Stimulated activated CD8-positive, alpha-beta memory T cell treated with anti-CD3 and anti-CD28 coated beads, Interleukin-7, amount 100 ng/mL, for 4 hours (primary cell): ENCODE measurements at regions not wholly inside any gene's neighbourhood (a gene's known extent, or its start where the extent isn't known, plus 50 kb on each side); places are given as distances from the start of the nearest gene placed in this dataset.

Experiments used
- DNase-seq, 2 donors: peaks; one replicate each; pipeline ENCODE4 v3.0.0-alpha.2; 2020; ENCODE audit warnings: low read depth in 2 of 2

DNA sequence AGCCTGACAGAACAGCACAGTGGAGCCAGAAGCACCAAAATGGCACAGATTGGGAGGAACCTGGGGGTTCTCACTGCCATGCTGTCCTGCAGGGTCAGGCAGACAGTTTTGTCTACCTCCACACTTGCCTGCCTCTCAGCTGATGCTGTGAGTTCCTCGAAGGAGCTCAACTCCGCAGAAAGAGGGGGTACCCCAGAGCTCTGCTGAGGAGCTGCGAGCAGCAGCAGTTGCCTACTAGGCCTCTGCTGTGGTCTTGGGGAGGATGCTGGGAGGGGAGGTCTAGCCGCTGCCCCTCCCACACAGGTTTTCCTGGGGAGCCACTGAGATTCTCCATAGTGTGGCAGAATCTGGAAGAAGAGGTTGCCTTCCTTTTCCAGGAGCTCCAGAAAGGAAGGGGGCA lies 192.5 kb downstream of the FOXD2 start:
- DNase-seq: no peak

DNA sequence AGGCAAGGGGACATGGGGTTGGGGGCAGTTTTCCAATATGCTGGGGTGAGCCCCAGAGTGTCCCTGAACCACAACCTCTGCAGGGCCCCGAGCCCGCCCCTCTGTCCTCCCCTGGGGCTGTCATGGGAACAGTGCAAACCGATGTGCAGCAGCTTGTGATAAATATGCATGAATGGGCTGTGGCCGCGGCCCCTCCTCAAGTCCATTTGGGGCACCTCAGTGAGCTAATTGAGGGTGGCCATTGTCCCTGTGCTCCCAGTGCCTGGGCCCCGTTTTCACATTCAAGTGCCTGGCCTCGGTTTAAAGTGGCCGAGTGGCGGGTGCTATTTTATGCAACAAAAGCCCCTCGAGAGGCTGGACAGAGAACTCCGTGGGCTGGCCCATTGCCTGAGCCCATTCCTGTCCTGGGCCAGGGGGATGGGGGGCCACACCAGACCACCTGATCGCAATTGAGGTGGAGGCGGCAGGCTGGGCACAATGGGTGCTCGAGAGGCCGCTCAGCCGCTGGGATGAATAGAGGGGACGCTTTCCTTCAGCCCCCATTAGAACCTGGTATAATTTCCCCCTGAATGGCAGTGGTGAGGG lies 193.7 kb downstream of the FOXD2 start:
- DNase-seq: no peak

DNA sequence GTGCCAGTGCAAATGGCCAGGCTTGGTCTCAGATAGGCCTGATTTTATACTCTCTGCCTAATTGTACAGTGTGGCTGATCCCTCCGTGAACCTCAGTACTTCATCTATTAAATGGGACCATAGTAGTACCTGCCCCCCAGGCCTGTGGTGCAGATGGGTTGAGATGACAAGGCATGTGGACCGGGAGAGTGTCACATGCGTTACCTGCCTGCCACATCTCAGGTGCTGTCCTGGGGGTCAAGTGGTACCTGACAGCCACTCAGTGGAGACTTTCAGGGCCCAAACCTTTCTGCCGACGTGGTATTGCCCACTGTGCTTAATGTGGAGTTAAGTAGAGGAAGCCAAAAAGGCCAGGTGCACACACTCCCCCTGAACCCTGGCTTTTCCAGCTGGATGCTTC lies 197.3 kb downstream of the FOXD2 start:
- DNase-seq: no peak

DNA sequence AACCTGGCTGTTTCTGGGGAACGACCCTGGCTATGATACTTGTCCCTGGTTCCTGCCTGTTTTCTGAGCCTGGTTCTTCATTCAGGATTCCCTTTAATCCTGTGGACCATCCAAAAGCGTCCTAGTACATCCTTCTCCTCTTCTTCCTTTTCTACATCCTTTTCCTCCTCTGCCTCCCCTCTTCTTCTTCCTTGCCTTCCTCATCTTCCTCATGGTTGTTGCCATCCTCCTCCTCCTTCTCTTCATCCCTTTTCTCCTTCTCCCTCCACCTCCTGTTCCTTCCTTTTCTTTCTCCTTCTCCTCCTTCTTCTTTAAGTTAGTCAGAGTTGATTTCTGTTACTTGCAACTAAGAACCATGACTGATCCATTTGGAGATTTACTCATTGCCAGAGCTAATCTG lies 197.8 kb downstream of the FOXD2 start:
- DNase-seq: no peak

DNA sequence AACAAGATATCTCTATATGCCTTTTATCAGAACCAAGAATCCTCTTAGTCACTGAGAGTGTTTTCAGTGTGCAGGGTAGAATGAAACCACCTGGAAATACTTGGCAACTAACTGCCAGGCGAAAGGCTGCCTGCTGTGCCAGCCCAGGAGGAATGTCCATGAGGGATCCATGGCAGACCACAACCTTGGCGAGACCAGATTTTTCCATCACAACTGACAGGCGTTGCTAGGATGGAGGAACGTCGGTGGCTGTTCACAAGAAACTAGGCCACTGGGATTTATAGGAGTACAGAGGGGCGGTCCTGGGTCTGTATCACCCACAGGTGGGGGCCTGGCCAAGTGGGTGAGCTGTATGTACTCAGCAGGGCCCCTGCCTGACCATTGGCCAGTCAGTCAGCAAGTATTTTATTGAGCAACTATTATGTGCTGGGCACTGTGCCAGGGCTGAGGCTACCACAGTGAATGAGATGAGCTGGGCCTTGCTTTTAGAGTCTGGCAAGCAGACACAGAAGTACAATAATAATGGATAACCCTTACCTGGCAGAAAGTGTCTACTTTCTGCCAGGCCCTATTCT lies 199.4 kb downstream of the FOXD2 start:
- no peak for DNase-seq

DNA sequence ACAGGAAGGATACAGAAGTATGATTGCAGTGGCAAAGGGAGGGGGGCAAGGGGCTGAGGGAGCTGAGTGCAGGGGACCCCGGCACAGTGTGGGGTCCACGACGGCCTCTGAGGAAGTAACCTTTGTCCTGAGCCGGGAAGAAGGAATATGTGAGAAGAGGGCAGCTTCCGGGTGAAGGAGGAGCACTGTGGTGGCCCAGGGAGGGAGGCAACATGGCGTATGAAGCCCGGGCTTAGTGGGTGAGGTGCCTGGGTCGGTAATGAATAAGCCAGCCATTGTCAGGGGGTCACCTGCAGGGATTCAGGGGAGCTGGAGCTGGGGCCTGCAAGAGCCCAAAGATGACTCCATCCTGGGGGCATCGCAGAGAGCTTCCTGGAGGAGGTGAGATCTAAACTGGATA lies 200.4 kb downstream of the FOXD2 start:
- DNase-seq: no peak

DNA sequence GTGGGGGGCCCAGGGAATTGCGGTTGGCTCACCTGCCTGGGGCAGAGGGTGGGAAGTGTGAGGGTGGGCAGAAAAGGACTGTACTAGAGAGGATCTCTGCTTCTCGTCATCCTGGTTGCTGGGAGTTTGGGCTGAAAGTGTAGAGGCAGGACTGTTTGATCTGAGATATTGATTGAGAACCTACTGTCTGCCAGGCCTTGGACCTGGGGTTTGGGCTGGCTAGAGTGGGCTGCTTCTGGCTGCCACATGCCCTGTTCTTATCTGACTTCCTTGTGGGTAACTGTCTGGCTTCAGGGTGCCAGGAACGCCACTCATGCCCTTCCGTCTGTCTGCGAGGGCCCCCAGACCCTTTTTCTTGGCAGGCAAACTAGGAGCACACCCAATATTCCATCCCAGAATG lies 200.9 kb downstream of the FOXD2 start:
- DNase-seq: no peak

DNA sequence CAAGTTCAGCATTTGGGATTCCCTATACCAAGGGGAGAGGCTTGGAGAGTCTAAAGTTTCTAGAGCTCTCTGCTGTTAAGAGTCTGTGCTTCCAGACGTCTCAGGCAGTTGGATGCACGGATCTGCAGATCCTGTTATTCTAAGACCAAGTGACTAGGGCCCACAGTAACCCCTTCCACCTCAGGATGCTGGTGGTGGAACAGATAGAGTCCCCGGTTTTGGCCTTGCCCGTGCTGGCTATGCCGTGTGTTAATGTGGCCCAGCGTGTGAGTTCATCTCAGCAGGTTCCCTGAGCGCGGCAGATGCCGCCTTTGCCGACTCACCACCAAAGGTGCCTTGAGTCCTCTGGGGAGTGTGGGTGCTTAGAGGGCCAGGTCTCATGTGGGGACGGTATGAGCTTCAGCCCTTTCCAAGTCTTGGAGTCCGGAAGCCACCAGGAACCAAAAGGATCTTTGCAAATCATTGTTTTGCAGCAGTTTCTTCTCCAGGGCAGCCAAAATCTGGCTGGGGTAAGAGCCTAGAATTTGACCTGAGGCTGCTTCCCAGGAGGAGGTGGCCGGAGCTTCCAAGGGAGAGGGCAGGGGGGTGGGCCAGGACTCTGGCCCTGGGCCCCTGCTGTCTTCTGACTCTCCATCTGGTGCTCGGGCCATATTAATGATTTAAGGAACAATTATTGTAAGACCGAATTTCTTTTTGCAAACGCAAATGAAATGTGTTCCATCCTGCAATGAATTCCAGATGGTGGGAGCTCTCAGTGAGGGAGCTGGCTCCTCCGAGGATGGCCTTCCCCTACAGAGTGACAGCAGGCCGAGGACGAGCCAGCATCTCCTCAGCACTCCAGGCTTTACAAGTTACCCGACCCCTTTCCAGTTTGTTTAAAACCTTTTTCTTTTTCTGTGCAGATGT lies 205.7 kb downstream of the FOXD2 start:
- DNase-seq: no peak

DNA sequence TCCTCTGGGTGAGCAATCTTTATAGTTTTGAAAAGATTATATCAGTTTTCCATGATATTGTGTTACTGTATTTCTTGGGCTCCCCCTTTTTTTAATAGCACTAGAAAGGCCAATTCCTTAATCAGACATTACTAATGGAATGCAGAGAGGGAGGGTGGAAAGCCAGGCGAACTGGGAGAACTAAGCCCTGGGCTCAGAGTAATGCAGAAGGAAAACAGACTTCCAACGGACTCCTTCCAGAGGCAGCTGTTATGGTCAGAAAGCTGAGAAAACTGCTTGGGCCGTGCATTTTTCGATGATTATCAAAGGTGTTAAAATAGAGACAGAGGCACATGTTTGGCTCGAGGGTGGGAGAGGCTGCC lies 206.3 kb downstream of the FOXD2 start:
- DNase-seq: no peak

DNA sequence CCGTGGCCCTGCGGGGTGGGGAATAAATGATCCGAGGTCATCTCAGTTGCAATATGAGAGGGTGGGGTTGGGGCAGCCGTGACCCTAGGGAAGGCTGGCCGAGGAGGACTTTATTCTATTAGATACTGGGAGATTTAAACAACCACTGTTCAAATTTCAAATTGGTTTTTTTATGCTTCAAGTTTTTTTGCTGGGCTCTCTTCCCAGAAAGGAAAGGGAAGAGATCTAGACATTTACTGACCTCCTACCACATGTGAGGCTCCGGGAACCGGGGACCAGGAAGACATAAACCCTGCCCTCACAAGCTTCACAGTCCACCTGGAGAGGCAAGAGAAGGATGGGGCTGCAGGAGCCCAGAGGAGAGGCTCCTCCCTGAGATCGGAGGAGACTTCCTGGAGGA lies 207.3 kb downstream of the FOXD2 start:
- no peak for DNase-seq

DNA sequence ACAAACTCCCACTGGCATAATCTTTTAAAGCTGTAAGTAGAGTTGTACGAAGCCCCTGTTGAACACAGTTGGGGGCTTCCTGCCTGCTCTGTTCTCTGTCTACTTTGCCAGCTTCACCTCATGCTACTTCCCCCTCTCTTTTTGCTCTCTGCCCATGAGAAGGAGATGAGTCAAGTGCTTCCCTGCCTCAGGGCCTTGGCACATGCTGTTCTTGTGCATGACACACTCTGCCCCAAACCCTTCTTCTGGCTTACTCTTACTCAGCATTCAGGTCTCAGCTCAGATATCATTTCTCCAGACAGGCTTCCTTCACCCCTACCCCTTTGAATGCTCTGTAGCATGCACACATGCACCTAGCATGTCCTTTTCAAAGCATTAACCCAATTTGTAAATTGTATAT lies 208.8 kb downstream of the FOXD2 start:
- DNase-seq: no peak

DNA sequence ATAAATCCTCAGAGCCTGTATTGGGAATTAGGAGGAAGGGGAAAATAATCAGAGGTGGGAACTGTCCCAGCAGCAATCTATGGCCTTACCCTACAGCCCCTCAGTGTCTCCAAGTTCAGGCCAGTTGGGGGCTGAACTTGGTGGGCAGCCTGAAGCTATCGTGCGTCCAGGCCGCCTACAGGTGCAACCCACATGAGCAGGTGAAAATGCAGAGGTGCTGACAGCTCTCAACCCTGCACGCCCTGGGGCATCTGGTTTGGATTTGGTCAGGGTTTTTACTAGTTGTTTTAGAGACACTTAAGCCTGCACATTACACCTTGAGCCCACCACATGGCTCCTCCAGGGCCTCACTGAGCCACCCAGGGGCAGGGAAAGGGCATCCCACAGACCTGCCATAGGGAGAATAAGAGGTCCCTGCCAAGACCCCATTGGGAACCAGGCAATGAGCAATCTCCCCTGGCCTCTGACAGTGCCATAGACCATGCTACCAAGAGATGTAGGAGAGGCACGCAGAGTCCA lies 209.5 kb downstream of the FOXD2 start:
- no peak for DNase-seq

DNA sequence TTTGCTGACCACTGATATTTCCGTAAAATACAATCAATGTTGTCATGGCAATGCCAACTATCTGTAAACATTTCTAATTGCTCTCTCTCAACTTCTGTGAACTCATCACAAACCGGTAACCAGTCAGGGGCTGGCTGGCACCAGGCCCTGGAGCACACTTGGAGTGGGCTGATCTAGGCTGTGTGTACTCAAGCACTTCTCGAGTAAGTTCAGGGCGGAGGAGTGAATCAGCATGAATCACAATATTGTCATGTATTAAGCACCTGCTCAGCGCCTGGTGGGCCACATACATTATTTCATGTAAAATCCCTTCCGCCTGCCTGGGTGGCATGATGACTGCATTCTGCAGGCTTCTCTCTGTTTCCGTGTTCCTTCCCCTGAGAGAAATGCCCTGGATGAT lies 212.4 kb downstream of the FOXD2 start:
- DNase-seq: no peak

DNA sequence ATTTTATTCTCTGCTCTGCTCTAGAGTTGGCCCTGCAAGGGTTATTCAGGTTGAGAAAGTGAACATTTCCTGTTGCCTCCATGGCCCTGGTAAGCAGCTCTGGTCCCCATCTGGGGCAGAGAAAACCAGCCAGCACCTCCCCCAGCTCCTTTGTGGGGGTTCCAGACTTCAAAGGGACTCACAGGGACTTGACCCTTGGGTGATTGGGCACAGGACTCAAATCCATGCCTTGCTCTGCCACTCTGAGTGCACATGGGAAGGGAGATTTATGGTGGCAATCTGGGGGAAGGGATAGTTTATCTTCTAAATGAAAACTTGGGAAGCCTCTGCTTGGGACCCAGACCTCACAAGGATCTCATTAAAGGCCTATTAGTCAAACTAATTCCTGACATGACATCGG lies 212.8 kb downstream of the FOXD2 start:
- DNase-seq: no peak

DNA sequence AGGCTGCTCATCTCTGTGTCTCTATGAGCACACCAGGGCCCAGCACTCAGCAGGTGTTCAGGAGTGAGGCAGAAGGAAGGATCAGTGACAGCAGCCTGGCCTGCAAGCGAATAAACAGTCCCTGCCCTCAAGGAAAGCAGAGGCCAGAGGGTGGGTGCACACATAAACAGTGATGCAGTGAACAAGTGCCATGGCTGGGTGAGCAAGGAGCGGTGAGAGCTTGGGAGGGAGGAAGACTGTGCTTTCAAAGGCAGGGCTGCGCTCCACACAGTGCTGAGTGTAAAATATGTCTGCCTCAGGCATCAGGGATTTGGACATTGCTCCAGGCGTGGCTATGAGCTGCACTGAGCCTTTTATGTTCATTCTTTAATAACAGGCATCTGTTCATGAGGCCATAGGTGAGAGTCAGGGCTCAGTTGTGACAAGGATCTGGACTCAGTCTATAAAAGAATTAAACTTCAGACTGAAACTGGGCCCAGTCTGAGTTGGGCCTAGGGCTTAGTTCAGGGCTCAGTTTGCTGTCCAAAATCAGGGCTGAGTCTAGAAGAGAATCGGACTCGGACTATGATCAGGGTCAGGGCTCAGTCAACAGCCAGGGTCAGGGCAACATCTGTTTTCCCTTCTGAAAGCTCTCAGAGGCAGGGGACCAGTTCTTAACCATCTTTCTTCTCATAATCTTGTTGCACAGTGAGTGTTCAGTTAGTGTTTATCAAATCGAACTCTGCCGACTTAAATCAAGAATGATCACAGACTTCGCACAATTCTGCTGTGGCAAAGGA lies 213.7 kb downstream of the FOXD2 start:
- DNase-seq: no peak

DNA sequence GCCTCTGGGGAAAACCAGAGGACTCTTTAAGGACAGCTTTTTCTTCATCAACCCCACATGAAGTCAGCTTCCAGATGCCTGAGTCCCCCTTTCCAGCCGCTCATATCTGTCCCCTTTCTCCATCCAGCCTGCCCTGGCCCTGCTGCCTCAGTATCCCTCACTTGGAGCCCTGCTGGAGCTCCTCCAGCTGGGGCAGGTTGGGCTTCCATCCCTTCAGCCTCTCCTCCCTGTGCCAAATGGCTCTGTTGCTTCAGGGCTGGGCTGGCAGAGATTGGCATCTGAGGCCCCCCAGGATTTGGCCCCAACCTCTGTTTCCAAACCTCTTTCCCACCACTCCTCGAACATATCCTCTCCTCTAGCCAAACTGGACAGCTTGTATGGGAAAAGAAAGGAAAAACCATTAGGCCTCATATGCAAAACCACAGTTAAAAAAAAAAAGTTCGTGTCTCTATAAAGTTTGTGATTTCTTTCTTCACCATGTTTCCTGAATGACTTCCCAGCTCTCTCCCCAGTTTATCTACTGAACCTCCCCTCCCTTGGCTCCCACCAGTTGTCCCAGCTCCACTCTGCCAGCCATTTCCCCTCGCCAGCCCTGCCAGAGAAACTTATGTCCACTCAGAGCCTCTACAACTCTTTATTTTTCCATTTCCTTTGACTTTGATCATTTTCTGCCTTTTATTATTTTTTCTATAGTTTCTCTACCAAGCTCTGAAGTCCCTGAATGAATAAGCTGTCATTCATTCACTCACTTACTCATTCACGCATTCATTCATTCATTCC lies 217.9 kb downstream of the FOXD2 start:
- DNase-seq: no peak

DNA sequence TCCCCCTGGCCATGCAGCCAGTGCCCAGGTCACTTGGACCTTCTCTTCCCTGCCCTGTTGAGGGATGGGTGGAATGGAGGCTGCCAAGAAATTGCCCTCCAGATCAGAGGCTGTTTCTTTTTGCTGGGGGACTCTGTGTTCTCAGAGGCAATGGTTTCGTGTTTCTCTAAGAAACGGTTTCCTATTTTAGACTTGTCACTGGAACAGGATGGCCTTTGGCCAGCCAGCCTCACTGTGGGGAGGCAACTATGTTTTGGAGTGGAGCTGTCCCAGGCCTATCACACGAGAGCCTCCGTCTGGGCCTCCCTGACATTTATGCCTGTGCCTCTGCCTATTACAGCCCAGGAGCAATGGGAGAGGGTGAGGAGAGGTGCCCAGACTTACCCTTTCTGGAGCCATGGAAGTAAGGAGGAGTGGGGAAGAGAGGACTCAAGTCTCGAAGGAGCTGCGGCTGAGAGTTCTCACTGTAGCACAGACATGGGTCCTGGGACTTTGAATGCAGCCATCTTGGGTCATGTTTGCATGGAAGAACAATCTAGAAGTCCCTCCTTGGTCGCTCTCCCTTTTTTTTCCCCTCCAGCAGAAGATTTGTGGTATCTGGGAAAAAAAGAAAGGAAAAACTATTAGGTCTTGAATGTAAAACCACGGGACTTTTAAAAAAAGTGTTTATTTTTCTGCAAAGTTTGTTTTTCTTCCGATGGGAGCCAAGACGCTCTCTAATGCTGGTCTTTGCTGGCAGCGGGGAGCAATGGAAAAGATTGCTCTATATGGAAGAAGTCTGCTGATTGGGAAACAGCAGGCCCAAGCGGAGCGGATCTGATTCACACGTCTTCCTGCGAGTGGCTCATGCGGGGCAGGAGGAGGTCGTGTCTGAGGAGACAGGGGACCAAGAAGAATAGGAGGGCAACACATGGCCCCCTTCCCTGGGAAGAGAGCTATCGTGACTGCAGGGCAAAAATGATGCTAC lies 219.2 kb downstream of the FOXD2 start:
- no peak for DNase-seq

DNA sequence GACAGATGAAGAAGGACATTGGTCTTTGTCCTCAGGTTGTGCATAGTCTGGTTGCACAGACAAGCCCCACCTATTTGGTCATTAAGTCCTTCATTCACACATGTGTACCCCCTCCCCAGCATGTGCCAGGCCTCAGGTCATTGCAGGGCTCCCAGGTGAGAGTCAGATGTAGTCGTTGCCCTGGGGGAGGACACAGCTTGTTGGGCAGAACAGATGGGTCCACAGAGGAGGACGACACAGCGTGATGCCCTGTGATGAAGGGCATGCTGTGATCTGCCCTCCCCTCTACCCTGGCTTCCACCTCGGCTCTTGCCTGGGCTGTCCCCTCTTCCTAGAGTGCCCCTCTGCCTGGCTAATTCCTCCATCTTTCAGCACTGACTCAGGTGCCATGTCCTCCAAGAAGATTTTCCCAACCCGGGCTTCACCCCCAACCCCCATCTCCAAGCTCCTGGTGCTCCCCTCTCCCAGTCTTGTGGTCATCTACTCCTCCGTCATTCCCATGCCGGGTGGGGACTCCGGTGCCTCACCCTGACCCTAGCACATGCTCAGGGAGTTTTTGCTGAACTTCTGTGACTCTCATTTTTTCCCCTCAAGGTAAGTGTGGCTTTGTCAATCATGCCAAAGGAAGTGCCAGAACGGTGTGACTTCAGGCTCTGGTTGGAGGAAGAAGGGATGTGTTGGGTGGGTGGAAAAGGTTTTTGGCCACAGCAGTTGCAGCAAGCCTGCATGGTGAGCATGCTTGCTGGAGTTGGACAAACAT lies 220.5 kb downstream of the FOXD2 start:
- no peak for DNase-seq

DNA sequence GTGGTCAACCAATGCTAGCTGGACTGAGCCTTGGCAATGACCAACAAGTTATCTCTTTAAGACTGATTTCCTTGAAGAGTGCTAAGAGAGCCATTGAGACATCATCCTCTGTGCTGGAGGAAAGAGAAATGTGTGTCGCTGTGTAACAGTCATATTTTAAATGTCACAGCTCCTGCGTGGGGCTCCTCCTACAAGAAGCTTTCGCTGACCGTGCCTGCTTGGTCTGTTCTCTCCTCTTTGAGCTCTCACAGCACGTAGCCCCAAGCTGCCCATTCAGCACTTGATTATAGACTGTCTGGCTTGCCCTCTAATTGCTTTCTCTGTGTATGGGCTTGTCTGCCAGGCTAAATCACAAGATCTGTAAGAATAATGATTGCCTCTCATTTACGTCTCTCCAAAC lies 221.3 kb downstream of the FOXD2 start:
- no peak for DNase-seq

DNA sequence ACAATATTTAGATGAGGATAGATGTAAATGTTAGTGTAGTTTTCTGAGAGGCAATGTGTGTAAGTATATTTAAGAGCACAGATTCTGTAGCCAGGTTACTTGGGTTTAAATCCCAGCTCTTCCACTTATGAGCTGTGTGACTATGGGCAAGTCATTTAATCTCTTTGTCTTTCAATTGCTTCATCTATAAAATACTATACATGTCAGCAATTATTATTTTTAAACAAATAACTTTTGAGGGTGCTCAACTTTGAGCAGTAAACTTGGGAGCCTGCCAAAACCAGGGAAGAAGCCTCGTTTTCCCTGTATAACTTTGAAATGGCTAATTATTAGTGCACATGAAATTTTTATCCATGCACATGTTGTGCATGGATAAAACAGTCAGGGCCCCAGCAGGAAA lies 222.8 kb downstream of the FOXD2 start:
- no peak for DNase-seq
